ENCODE measurements at regions not wholly inside any gene's neighbourhood (a gene's known extent, or its start where the extent isn't known, plus 50 kb on each side); places are given as distances from the start of the nearest gene placed in this dataset.
"Not testable (repeated sequence)": the region's sequence is repeated elsewhere in the genome, so short reads cannot be mapped to it uniquely, and the experiment has no call there.

- DNase-seq (no peak), FAIRE-seq (no peak), ATAC-seq (no peak)
- Histone ChIP-seq H3K4me1 (no peaks in the 10 kb centered on the region), H3K27me3 (no peaks in the 10 kb centered on the region), H3K36me3 (no peaks in the 10 kb centered on the region), H3K9me3 (no peaks in the 10 kb centered on the region), H3K27ac (no peak overlapping the region), H3K4me3 (no peak overlapping the region)
- no peak for TF ChIP-seq CTCF (IDR thresholded peaks at IDR 0.05)
- intact Hi-C loops (cut with DNase I) = no loop called here
Observed at GRCh38 chr6:22173311-22173710, 123.5 kb downstream of the PRL start.

GRCh38 chr6:22180250-22180649, 116.6 kb downstream of the PRL start:
- FAIRE-seq; H3K4me1 ChIP-seq; intact Hi-C loops (cut with DNase I); ATAC-seq; H3K4me3 ChIP-seq; H3K36me3 ChIP-seq; DNase-seq; H3K27ac ChIP-seq; H3K27me3 ChIP-seq; H3K9me3 ChIP-seq: not testable (repeated sequence)
- WGBS, 2 donors = 75 to 87% methylated on average over 16 to 20 of the region's 20 CpGs

GRCh38 chr6:22184371-22184770, 112.5 kb downstream of the PRL start:
- intact Hi-C loops (cut with DNase I) = no loop called here
- FAIRE-seq (no peak), DNase-seq (no peak), ATAC-seq (no peak)
- H3K9me3 ChIP-seq = no peaks in the 10 kb centered on the region
- no peaks in the 10 kb centered on the region for H3K27me3 ChIP-seq
- H3K27ac ChIP-seq = no peak overlapping the region
- H3K4me3 ChIP-seq = no peak overlapping the region
- H3K36me3 ChIP-seq = no peaks in the 10 kb centered on the region
- no peak for TF ChIP-seq CTCF (IDR thresholded peaks at IDR 0.05)
- H3K4me1 ChIP-seq = no peaks in the 10 kb centered on the region

- WGBS, 2 donors = 83 to 92% methylated on average over 6 of the region's 6 CpGs
- Histone ChIP-seq H3K27me3 (no peaks in the 10 kb centered on the region), H3K36me3 (no peaks in the 10 kb centered on the region), H3K9me3 (no peaks in the 10 kb centered on the region), H3K27ac (no peak overlapping the region), H3K4me3 (no peak overlapping the region), H3K4me1 (no peaks in the 10 kb centered on the region)
- intact Hi-C loops (cut with DNase I) = no loop called here
- no peak for FAIRE-seq
- no peak for ATAC-seq
- DNase-seq = no peak
- TF ChIP-seq CTCF (IDR thresholded peaks at IDR 0.05) = no peak
Observed at GRCh38 chr6:22189946-22190345, 106.9 kb downstream of the PRL start.

GRCh38 chr6:22194188-22194921, 102.5 kb downstream of the PRL start:
- DNase-seq (no peak), FAIRE-seq (no peak), ATAC-seq (no peak)
- intact Hi-C loops (cut with DNase I) = no loop called here
- Histone ChIP-seq H3K27me3 (no peaks in the 10 kb centered on the region), H3K36me3 (no peaks in the 10 kb centered on the region), H3K9me3 (no peaks in the 10 kb centered on the region), H3K4me1 (no peaks in the 10 kb centered on the region), H3K4me3 (no peak overlapping the region), H3K27ac (no peak overlapping the region)
- no peak for TF ChIP-seq CTCF (IDR thresholded peaks at IDR 0.05)
- 81 to 83% methylated on average over 3 of the region's 3 CpGs for WGBS, 2 donors
